ENCODE measurements at regions not wholly inside any gene's neighbourhood (a gene's known extent, or its start where the extent isn't known, plus 50 kb on each side); places are given as distances from the start of the nearest gene placed in this dataset.
"Not testable (repeated sequence)": the region's sequence is repeated elsewhere in the genome, so short reads cannot be mapped to it uniquely, and the experiment has no call there.

DNA sequence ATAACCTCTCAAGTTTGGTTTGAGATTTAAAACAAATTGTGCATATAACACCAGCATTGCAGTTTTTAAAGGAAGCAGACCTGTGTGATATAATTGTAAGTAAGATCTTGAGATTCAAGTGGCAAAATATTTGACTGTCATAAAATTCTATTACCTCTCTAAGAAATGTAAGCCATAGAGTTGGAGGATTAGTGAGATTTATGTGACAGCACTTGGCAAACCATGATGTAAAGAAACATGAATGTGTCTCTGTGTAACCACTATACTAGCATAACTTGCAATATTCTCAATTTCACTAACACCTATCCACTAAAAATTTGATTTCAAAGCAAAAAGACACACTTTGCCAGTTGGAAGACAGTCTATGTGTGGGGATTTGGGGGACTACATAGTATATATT is 190.2 kb upstream of the SSTR4 start:
- intact Hi-C loops (cut with micrococcal nuclease): no loop called here

GRCh38 chr20:22846863-22847262 is 188.2 kb upstream of the SSTR4 start:
- intact Hi-C loops (cut with micrococcal nuclease): no loop called here

- intact Hi-C loops (cut with micrococcal nuclease): no loop called here
Measured at GRCh38 chr20:22848364-22848763, 186.7 kb upstream of the SSTR4 start.

DNA sequence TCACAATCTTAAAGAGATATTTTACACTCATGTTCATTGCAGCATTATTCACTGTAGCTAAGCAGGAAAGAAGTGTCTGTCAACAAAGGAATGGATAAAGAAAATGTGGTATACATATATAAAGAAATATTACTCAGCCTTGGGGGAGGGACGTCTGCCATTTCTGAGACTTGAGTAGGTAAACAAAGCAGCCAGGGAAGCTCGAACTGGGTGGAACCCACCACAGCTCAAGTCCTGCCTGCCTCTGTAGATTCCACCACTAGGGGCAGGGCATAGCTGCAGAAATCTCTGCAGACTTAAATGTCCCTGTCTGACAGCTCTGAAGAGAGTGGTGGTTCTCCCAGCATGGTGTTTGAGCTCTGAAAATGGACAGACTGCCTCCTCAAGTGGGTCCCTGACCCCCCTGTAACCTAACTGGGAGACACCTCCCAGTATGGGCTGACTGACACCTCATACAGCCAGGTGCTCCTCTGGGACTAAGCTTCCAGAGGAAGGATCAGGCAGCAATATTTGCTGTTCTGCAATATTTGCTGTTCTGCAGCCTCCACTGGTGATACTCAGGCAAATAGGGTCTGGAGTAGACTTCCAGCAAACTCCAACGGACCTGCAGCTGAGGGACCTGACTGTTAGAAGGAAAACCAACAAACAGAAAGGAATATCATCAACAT is 183.3 kb upstream of the SSTR4 start:
- intact Hi-C loops (cut with micrococcal nuclease): not testable (repeated sequence)

DNA sequence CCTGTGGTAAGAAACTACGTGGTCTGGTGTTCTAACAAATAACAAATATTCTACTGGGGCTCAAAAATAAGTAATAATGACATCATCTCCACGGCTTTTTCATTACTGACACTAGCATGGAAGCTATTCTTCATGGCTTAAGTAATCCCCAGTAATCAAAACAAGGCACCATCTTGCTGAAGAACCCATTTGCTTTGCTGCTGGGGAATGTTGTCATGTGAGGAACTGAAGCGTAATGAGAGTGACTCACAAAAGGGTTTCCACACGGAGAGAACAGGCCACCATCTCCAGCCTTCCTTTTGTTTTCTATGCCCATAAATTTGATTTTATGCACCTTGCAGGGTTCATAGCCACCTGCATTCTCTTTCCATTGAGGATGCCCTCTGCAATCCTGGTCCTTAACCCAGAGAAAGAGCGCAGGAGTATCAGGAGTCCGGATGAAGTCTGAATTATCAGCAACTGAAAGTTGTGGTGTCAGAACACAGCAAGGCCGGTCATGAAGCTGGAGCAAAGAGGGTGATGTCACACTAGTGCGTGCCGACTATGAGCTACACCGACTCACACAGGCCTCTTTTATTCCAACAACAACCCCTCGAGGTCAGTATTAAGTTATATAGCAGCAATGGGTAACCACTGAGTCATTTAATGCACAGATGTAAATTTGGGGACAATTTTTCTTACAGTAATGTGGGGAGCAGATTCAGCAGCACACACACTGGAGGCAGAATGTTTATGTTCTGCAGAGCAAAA is 173.7 kb upstream of the SSTR4 start:
- intact Hi-C loops (cut with micrococcal nuclease): loop anchor here (5.0 kb wide), 1 partner anchor 376 kb away; no protein-coding TSS in a partner anchor

- intact Hi-C loops (cut with micrococcal nuclease): loop anchor here (5.0 kb wide), 1 partner anchor 375 kb away; no protein-coding TSS in a partner anchor
Measured at GRCh38 chr20:22861990-22862389, 173.1 kb upstream of the SSTR4 start.

DNA sequence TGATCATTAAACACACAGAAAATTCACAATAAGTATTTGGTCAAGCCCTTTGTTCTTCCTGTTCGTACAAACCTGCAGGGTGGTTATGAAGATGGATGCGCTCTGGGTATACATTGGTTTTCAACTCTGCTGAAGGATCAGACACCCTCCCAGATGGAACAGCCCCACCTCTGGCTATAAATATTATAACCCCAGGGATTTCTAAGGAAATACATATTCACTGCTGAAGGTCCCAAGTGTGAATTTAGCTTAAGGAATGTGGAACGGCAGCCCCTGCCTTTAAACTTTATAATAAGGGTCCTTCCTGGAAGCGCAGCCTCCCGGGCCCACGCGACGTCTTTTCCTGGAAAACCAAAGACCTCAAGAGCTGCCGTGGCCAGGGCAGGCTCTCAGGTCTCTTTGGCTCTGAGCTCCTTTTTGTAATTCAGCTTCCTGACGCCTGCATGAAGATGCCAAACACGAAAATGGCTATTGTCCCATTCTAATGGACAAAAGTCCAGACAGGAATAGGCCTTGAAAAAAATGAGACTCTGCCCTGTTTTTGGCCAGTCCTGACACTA is 172.4 kb upstream of the SSTR4 start:
- intact Hi-C loops (cut with micrococcal nuclease): loop anchor here (5.0 kb wide), 1 partner anchor 375 kb away; no protein-coding TSS in a partner anchor

- intact Hi-C loops (cut with micrococcal nuclease): loop anchor here (5.0 kb wide), 1 partner anchor 373 kb away; no protein-coding TSS in a partner anchor
Measured at GRCh38 chr20:22863826-22864225, 171.3 kb upstream of the SSTR4 start.

DNA sequence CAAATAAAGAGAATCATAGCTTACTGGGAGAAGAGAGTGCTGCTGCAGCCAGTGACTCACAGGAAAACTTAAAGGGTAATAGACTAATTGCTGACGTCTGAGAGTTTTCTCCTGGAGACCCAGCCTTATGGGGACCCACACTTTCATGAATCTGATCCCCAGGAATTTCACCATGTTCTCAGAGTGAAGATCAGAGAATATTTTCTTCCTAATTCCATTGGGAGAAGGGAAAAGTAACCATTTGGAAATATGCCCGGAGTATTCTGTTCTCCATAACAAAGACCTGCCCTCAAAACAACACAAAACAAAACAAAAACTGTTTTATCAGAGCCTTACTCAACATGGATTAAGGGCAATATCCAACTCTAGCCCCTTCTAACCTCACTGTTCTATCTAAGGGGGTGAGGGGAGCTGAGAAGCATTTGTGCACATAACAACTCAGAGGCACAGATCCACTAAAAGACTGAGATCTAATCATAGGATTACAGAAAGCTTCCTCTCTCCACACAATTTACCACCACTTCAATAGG is 168.2 kb upstream of the SSTR4 start:
- intact Hi-C loops (cut with micrococcal nuclease): no loop called here

DNA sequence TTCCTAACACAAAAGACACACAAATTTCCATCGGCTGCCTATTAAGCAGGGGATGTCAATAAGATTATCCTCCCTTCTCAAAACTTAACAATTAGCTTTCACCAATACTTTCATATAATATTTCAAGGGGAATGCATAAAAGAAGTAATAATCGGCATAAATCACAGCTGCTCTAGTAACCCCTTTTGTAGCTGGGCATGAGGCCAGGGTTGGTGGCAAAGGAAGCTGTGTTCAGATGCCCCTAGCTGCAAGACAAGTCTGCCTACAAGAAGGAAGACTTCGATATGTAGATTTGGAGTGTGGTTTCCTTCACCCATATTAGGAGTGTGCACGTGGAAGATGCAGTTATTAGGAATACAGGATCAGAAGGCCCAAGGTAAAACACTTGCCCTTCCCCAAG is 156.9 kb upstream of the SSTR4 start:
- intact Hi-C loops (cut with micrococcal nuclease): no loop called here

GRCh38 chr20:22880277-22880676 is 154.8 kb upstream of the SSTR4 start:
- intact Hi-C loops (cut with micrococcal nuclease): no loop called here

DNA sequence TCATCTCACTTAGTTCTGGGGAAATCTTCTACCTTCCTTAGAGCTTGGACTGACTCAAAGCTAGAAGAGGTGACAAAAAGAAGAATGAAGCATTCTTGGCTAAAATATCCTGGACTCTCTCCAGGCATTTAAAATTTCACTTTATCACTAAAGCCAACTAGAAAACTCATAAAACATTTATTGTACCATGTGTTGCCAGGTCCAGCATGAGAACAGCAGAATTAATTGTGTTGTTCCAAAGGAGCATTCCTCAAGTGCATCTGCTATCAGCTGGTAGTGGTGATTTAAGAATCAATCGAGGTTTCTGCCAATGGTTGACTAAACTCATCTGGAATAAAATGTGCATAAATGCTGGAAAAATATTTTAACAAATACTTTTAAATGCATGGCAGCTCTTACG is 147.3 kb upstream of the SSTR4 start:
- intact Hi-C loops (cut with micrococcal nuclease): no loop called here

DNA sequence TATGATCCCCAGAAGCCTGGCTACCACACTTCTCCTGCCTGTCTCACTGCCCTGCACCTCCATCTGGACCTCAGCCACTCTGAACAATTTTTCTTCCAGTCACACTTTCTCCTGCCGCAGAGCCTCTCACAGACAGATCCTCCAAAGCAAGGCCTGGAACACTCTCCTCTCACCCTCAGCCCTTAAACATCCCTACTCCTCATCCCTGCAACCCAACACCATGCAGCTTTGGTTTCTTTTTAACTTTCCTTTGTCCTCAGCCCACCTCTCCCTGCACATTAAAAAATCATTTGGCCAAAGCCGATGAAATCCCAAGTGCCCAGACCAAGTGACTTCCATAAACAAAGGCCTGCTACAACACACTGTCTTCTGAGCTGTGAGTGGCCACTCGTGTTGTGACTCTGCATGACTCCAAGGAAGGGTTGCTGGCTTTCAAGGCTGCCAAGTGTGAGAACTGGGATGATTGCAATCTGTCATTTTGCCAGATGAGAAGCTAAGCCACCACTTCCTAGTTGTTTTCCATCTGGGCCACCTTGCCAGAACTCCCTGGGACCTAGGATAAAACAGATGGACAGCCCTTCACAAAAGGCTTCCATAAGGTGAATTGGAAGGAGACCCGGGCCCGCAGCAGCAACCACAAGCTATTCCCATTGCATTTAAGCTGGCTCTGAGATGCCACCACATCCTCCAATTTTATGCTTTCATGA is 144.4 kb upstream of the SSTR4 start:
- intact Hi-C loops (cut with micrococcal nuclease): no loop called here

GRCh38 chr20:22901164-22901563 is 133.9 kb upstream of the SSTR4 start:
- intact Hi-C loops (cut with micrococcal nuclease): no loop called here

DNA sequence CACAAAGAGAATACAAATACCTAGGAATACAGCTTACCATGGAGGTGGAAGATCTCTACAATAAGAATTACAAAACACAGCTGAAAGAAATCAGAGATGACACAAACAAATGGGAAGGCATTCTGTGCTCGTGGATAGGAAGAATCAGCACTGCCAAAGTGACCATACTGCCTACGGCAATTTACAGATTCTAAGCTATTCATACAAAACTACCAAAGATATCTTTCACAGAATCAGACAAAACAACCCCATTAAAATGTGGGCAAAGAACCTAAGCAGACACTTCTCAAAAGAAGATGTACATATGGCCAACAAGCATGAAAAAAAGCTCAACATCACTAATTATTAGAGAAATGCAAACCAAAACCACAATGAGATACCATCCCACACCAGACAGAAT is 133.2 kb upstream of the SSTR4 start:
- intact Hi-C loops (cut with micrococcal nuclease): no loop called here

DNA sequence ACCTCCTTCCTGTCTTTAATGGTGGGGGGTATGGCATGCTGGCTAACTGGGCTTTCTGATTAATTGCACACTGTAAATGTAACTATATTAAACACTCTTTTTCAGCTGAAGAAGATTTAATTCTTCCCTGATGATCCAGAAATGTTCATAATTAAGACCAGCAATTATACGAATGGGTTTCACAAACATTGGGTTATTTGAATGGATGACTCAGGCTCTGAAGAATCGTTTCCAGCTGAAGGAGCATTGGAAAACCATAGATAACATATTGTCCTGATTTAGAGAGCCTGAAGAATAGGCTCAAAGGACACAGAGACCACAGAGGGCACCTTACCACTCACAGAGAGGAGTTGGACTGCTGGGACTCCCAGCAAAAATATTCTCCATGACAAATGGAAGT is 130.7 kb upstream of the SSTR4 start:
- intact Hi-C loops (cut with micrococcal nuclease): no loop called here

- intact Hi-C loops (cut with micrococcal nuclease): no loop called here
Measured at GRCh38 chr20:22904905-22905304, 130.2 kb upstream of the SSTR4 start.

DNA sequence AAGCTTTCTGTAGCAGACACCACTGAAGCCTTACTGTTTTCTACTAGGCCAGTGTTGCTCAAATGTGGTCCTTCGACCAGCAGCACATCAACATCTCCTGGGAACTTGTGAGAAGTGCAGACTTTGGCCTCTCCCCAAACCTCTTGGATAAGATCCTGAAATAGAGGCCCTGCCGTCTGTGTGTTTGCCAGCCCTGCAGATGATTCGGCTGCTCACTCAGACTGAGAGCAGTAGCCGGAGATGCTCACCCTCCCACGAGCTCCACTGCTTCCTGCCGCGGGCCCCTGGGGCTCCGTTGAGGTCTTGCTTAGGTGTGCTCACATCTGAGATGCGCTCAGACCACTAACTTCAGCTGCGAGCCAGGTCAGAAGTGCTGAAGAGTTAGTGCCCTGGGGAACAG is 129.5 kb upstream of the SSTR4 start:
- intact Hi-C loops (cut with micrococcal nuclease): no loop called here

GRCh38 chr20:22908437-22908836 is 126.7 kb upstream of the SSTR4 start:
- intact Hi-C loops (cut with micrococcal nuclease): no loop called here

- intact Hi-C loops (cut with micrococcal nuclease): no loop called here
Measured at GRCh38 chr20:22908944-22909343, 126.2 kb upstream of the SSTR4 start.

DNA sequence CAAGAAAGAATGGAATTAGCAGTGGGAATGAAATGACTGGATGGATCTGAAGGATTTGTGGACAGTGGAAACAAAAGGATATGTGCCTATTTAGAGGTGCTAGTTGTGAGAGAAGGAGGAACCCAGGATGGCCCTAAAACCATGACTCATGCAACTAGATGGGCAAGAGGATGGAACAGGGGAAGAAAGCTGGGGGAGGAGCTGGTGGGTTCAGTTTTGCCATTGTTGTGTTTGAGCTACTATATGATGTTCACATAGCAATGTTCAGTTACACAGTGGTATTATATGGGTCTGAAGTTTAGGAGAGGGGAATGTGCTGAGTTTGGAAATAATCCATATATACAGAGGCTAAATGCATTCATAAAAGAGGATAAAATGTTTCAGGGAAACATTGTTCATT is 125.7 kb upstream of the SSTR4 start:
- intact Hi-C loops (cut with micrococcal nuclease): no loop called here

Measured in T-helper 1 cell treated with Interleukin-12 subunit alpha and Interleukin-12 subunit beta and Interleukin-4 antibody, amounts not matched to agents 30 ng/mL and 1 ng/mL, for 36 hours (primary cell).